ENCODE measurements at regions not wholly inside any gene's neighbourhood (a gene's known extent, or its start where the extent isn't known, plus 50 kb on each side); places are given as distances from the start of the nearest gene placed in this dataset.

GRCh38 chr1:55725378-55725777 lies 510.2 kb upstream of the USP24 start:
- DNase-seq: no peak

DNA sequence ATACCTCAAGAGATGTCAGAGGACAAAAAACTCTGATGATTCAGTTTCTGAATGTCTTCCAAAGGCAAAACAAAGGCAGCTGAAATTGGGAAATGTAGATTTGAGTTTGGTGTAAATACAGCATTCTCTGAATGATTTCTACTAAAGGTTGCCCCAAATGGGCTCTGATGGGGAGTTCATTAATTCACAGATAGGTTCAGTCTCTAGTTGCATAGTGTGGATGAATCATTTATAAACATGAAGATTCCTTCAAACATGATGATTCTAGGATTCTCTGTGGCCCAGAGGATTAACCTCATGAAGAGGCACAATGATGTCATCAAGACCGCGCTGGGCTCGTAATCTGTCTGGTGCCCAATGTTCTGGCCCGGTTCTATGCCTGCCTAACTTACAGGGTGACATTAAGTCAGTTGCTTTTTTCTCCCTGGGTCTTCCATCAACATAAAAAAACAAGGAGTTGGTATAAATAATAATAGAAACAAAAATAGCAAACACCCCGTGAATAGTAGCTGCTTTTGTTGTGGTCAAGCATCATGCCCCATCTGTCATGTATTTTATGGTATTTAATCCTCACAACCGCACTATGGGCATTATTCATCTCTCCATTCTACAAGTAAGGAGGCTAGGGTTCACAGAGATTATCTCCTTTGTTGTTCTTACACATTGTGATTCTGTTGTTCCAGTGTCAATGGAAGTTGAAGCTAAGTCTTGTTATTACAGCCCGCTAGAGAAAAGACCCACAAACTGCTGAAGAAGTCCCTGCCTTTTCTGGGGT lies 509.6 kb upstream of the USP24 start:
- no peak for DNase-seq

DNA sequence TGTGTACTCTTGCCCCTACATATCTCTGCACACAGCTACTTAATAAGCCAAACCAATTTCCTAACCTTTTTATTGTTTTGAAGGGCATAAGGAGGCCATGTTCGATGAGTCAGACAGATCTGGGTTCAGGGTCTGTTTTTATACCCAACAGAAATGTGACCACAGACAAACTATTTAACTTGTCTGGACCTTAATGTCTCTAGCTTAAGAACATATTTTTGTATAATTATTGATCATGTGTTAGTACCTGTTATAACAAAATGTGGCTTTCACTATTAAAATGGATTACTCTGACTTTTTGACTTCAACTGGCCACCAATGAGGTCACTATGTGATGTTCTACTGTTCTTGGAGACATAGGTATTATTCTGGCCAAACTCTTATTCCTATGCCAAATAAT lies 507.8 kb upstream of the USP24 start:
- DNase-seq: no peak

GRCh38 chr1:55720261-55720660 lies 505.1 kb upstream of the USP24 start:
- DNase-seq: peak; percentile 45 to 94

DNA sequence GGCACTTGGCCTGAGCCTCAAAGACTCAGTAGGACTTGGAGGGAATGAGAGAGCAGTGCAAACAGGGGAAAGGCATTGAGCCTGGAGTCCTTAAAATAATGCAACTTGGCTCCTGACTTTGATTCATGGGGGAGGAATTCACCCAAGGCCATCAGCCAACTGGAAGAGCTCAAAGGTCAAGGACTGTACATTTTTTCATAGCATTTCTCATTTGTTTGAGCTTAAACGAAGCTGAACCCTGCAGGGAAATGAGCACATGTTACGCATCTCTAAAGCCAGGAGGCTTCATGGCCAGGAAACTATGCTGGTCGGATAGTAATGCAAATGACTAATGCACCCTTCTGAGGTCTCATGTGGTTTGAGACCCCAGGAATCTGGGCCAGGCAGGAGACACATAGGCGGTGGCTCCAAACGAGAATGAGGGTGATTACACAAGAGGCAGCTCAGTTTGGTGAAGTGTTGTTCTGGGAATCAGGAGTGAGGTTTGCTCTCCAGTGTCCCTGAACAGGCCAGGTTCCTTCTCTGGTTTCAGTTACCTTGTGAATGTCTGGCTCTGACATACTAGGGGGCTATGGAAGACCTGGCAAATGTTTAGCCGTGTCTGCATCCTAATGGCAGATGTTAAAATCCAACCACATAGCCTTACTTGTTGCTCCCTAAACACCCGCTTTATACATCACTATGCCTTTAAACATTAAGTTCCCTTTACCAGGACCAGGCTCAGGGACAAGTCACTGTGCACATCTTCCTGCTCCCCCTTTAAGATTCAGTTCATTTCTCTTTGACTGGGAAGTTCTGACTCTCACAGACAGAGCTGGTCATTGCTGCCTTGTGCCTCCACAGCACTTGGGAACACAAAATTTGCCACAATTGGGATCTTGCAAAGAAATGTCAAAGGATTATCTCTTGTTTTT lies 503.9 kb upstream of the USP24 start:
- DNase-seq: peak; percentile 84 to 95

DNA sequence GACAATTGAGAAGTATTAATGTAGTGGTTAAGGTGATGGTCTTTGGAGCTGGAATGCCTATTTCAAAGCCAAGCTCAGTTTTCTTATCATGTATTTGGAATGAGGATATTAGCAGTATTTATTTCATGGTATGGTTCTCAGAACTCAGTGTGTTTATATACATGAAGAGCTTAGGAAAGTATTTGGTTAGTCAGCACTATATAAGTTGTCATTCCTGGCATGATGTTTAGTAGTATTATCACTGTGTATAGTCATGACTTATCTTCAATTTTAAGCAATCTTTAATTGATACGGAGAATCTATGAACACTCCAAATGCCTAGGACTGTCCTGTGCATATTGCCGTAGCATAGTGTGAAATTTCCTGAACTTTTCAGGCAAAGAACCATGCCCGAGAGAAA lies 501.9 kb upstream of the USP24 start:
- no peak for DNase-seq

DNA sequence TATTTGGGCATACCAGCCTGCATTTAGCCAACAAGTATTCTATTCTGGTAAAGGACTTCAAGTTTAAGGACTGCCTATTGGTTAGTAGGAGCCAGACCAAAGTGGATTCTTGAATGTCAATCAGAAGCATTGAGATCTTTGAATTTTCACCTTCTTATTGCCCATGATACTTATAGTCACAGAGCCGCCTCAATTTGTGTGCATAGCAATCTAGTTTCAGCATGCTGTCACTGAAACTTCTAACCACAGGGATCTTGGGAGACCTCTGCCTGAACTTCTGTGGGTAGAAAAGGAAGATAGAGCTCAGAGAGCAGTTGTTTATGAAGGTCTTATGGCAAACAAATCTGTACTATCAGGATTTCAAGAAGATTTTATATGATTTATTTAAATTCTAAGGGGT lies 501.4 kb upstream of the USP24 start:
- no peak for DNase-seq

GRCh38 chr1:55716151-55716550 lies 501.0 kb upstream of the USP24 start:
- DNase-seq: no peak

GRCh38 chr1:55714230-55714629 lies 499.1 kb upstream of the USP24 start:
- DNase-seq: no peak

DNA sequence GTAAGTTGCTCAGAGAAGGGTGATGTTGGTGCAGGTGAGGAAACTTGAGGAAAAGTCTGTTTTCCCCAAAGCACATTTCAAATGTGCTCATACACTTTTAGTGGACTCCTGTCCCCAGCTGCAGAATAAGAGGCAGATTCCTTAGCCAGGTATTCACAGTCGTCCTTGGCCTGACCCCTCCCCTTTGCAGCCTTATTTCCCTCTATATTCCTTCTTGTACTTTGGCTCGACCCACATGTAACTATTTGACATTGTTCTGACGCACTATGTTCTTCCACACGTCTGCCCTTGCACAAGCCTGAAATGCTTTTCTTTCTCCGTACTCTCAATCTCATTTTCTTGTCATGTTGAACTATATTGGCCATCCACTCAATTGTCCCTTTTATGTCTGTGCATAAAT lies 498.4 kb upstream of the USP24 start:
- DNase-seq: no peak

DNA sequence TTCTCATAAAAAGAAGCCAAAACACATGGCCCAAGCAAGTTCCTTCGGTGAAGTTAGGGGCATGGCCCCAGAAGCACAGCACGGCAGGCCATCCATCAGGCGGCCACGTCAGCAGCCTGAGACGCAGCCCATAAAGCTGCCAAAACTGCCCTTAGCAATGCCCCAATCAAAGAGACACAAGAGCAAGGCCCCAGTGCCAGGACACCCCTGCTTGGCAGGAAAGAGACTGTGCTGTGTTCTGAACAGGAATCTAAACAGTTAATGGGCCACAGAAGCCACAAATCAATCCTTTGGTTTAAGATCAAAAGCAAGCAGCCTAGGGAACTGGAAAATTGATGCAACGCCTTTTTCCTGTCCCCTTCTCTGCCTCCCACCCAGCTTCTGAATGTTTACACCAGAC lies 497.0 kb upstream of the USP24 start:
- no peak for DNase-seq

DNA sequence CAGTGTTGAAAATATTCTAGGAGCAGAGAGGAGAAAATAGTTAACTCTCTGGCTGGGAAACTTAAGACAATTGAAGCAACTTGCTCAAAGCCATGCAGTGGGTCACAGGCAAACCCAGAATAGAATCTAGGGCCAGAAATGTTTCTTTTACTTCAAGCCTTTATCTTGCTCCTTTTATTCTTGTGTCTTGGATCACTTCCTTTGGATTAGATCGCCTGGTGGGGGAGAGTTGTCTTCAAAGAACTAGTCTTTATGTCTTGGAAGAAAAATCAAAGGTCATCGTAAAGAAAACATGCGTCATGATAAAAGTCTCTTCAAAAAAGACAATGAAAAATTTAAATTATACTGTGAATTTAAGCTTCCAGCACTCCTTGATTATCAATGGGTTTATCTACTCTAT lies 493.6 kb upstream of the USP24 start:
- DNase-seq: no peak

DNA sequence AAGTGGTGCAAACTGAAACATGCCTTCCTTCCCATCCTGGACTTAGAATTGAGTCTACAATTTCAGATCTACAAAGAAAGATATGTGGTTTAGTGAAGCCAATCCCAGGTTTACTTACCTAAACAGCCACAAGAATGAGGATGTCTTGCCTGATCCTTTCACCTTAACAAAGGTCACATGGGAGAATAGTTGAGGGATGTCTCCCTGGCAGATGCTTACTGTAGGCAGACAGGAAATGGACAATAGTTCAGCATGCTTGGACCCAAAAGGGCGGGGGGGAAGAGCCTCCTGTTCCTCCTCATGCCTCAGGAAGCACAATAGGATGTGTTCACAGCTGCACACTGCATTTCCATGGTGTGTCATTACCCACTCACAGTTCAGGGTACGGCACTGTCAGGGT lies 492.7 kb upstream of the USP24 start:
- no peak for DNase-seq

GRCh38 chr1:55707196-55707595 lies 492.0 kb upstream of the USP24 start:
- DNase-seq: peak; percentile 49 to 71

DNA sequence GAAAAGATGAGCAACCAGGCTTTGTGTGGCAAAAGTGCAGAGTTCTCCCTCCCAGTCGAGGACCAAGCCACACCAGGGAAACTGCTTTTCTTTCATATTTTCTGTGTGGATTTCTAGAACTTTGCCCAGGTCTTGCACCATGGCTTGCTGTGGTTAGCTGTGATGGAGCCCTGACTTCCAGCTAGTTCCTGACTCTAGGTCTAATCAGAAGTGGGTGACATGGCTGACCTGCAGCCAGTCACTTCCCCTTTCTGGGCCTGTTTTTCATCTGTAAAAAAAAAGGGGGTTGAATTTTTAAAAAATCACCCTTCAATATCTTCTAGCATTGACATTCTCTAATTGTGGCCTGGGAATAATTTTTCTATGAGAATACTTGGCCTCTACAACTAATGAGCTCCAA lies 491.2 kb upstream of the USP24 start:
- DNase-seq: no peak

GRCh38 chr1:55703726-55704363 lies 488.7 kb upstream of the USP24 start:
- DNase-seq: peak; percentile 58 to 86

DNA sequence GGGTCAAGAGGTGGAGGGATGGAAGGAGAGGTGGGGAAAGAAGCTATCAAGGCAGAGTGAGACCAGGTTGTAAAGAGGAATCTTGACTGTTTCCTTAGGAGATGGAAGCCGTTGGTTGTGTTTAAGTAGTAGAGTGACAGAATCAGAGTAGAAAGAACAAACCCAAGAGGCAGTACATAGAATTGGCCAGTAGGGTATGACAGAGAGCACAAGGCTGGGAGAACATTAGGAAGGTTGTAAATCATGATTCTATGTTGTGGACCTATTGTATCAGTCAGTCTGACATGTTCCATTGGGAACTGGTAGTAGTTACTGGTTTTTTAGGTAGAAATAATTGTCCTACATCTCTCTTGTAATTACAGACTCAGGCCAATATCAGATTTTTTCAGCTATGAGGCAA lies 486.9 kb upstream of the USP24 start:
- peak in 1 of 2 experiments; percentile 41 for DNase-seq

DNA sequence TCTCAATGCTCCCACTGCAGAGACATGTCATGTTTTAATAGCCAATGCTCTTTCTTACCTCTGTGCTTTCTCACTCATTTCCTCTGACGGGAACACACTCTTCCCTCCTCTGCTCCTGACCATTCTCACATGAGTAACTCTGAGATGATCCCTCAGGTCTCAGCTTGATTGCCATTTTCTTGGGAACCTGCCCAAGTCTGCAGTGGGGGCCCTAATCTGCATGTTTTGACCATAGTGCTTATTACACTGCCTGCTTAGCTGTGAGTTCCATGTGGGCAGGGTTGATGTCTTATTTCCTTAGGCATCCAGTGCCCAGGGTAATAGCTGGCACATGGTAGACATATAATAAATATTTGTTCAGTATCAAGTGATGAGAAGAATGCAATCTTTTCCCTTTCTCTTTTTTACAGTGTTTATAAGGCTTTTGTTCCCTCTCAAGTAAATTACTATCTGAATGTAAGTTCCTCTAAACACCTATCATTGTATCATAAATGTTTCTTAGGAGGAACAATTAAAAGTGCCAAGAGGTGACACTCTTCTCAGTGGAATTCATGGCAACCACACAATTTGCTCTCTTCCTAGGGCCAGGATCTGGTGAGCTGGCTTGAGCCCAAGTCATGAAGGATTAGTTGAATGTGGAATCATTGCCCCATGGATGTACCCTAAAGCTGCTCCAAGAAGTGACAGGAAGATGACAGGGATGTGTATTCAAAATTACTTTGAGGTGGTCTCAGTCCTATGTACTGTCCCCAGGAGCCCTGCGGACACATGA lies 485.4 kb upstream of the USP24 start:
- DNase-seq: peak; percentile 56 to 66

GRCh38 chr1:55699228-55699627 lies 484.1 kb upstream of the USP24 start:
- no peak for DNase-seq

GRCh38 chr1:55697997-55698535 lies 482.9 kb upstream of the USP24 start:
- no peak for DNase-seq

- DNase-seq: no peak
Measured at GRCh38 chr1:55696891-55697290, 481.7 kb upstream of the USP24 start.

GRCh38 chr1:55696181-55696754 lies 481.1 kb upstream of the USP24 start:
- DNase-seq: peak in 1 of 2 experiments; percentile 58
